ENCODE measurements at regions not wholly inside any gene's neighbourhood (a gene's known extent, or its start where the extent isn't known, plus 50 kb on each side); places are given as distances from the start of the nearest gene placed in this dataset.

- no peak overlapping the region for H2AK5ac ChIP-seq (ENCODE audit: low read depth, low read length)
- no peak overlapping the region for H2AFZ ChIP-seq (ENCODE audit: low read length)
- no peak overlapping the region for H2BK5ac ChIP-seq (ENCODE audit: low read length)
- no peak overlapping the region for H3K18ac ChIP-seq (ENCODE audit: low read length)
- H3K79me1 ChIP-seq (ENCODE audit: low read depth, low read length): no peaks in the 10 kb centered on the region
- H3K4me2 ChIP-seq (ENCODE audit: insufficient read depth, low read length, poor library complexity, severe bottlenecking): no peak overlapping the region
- no peaks in the 10 kb centered on the region for H3K9me3 ChIP-seq (replicated peaks in 1 of 2; ENCODE audit: control insufficient read depth in 2 of 2, insufficient read depth in 1 of 2, low read depth in 1 of 2, low read length in 2 of 2)
- H4K8ac ChIP-seq (ENCODE audit: low read depth, low read length): no peak overlapping the region
- no peak overlapping the region for H2BK12ac ChIP-seq (ENCODE audit: low read length)
- no peak overlapping the region for H3K27ac ChIP-seq (replicated peaks; ENCODE audit: low read length)
- H3K4ac ChIP-seq (ENCODE audit: low read length): no peak overlapping the region
- H4K91ac ChIP-seq (ENCODE audit: low read depth, low read length, poor library complexity): no peak overlapping the region
- H2BK15ac ChIP-seq (ENCODE audit: low read length): no peak overlapping the region
- no CpG with 5 or more reads among the region's 4 CpGs for WGBS, 2 donors (ENCODE audit: extremely low coverage in 2 of 2, insufficient read length in 2 of 2, insufficient replicate concordance in 1 of 2)
- no peak for DNase-seq (ENCODE audit: low spot score)
- H3K4me1 ChIP-seq (ENCODE audit: control insufficient read depth in 2 of 2, insufficient read depth in 1 of 2, low read depth in 1 of 2, low read length in 2 of 2): peaks cover 8 to 12% of the 10 kb centered on the region in 2 donors
- no peak overlapping the region for H2BK120ac ChIP-seq (ENCODE audit: low read depth, low read length)
- no peak overlapping the region for H3K4me3 ChIP-seq (ENCODE audit: low read length in 2 of 2)
- no peak overlapping the region for H3K9ac ChIP-seq (ENCODE audit: low read depth, low read length, poor library complexity)
- no peaks in the 10 kb centered on the region for H3K36me3 ChIP-seq (replicated peaks in 1 of 2; ENCODE audit: control insufficient read depth in 2 of 2, insufficient read depth in 2 of 2, low read length in 2 of 2)
- H3K14ac ChIP-seq (ENCODE audit: low read length): no peak overlapping the region
- H3K27me3 ChIP-seq (ENCODE audit: control insufficient read depth in 3 of 3, insufficient read depth in 3 of 3, low read depth in 1 of 3, low read length in 3 of 3): peaks cover 0 to 13% (median 0%) of the 10 kb centered on the region in 3 experiments
- no peak overlapping the region for H3K23ac ChIP-seq (ENCODE audit: low read depth, low read length, poor library complexity)
Measured at GRCh38 chrX:68931345-68931744, 102.5 kb downstream of the EFNB1 start.

DNA sequence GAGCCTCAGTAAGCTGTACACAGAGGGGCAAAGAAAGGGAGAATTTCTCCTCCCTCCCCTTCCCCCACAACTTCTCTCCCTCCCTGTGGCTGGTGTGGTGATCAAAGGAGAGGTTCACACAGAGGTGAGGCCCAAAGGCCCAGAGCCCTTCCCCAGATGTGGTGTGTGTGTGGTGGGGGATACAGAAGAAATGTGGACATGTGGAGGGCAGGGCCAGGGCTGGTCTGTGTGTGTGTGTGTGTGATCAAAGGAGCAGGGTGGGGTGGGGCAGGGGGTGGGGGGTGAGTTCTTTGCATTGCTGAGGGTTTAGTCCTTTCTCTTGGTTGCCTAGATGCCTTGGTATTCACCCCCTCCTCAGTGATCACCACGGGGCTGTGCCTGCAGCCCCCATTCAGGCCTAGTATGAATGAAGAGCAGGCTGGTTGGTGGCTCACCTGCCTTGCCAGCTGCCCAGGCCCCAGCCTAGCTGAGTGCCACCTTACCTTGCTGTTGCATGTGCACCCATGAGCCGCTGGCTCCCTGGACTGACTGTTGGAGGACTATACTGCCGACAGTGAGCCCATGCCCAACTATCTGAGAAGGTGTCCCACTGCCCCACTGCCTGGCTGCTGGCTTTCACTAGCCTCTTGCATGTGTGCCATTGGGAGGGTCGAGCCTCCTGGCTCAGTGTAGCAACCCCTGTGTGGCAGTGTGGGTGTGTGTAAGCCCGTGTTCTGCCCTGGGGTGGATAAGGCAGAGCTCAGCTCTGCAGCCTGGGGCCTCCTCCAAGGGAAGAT, 101.9 kb downstream of the EFNB1 start:
- Histone ChIP-seq H3K27ac (replicated peaks; ENCODE audit: low read length) (no peak overlapping the region), H3K14ac (ENCODE audit: low read length) (no peak overlapping the region), H2BK15ac (ENCODE audit: low read length) (no peak overlapping the region), H2AK5ac (ENCODE audit: low read depth, low read length) (no peak overlapping the region), H2BK5ac (ENCODE audit: low read length) (no peak overlapping the region), H2BK12ac (ENCODE audit: low read length) (no peak overlapping the region), H2AFZ (ENCODE audit: low read length) (no peak overlapping the region), H3K4me3 (ENCODE audit: low read length in 2 of 2) (no peak overlapping the region), H2BK120ac (ENCODE audit: low read depth, low read length) (no peak overlapping the region), H3K79me1 (ENCODE audit: low read depth, low read length) (no peaks in the 10 kb centered on the region), H4K8ac (ENCODE audit: low read depth, low read length) (no peak overlapping the region), H3K4me2 (ENCODE audit: insufficient read depth, low read length, poor library complexity, severe bottlenecking) (no peak overlapping the region), H3K4me1 (ENCODE audit: control insufficient read depth in 2 of 2, insufficient read depth in 1 of 2, low read depth in 1 of 2, low read length in 2 of 2) (peaks cover 7 to 9% of the 10 kb centered on the region in 2 donors), H3K36me3 (replicated peaks in 1 of 2; ENCODE audit: control insufficient read depth in 2 of 2, insufficient read depth in 2 of 2, low read length in 2 of 2) (no peaks in the 10 kb centered on the region), H3K18ac (ENCODE audit: low read length) (no peak overlapping the region), H3K27me3 (ENCODE audit: control insufficient read depth in 3 of 3, insufficient read depth in 3 of 3, low read depth in 1 of 3, low read length in 3 of 3) (peaks cover 0 to 13% (median 0%) of the 10 kb centered on the region in 3 experiments), H3K9me3 (replicated peaks in 1 of 2; ENCODE audit: control insufficient read depth in 2 of 2, insufficient read depth in 1 of 2, low read depth in 1 of 2, low read length in 2 of 2) (no peaks in the 10 kb centered on the region), H3K4ac (ENCODE audit: low read length) (no peak overlapping the region), H4K91ac (ENCODE audit: low read depth, low read length, poor library complexity) (no peak overlapping the region), H3K9ac (ENCODE audit: low read depth, low read length, poor library complexity) (no peak overlapping the region), H3K23ac (ENCODE audit: low read depth, low read length, poor library complexity) (no peak overlapping the region)
- DNase-seq (ENCODE audit: low spot score): no peak
- no CpG with 5 or more reads among the region's 5 CpGs for WGBS, 2 donors (ENCODE audit: extremely low coverage in 2 of 2, insufficient read length in 2 of 2, insufficient replicate concordance in 1 of 2)

DNA sequence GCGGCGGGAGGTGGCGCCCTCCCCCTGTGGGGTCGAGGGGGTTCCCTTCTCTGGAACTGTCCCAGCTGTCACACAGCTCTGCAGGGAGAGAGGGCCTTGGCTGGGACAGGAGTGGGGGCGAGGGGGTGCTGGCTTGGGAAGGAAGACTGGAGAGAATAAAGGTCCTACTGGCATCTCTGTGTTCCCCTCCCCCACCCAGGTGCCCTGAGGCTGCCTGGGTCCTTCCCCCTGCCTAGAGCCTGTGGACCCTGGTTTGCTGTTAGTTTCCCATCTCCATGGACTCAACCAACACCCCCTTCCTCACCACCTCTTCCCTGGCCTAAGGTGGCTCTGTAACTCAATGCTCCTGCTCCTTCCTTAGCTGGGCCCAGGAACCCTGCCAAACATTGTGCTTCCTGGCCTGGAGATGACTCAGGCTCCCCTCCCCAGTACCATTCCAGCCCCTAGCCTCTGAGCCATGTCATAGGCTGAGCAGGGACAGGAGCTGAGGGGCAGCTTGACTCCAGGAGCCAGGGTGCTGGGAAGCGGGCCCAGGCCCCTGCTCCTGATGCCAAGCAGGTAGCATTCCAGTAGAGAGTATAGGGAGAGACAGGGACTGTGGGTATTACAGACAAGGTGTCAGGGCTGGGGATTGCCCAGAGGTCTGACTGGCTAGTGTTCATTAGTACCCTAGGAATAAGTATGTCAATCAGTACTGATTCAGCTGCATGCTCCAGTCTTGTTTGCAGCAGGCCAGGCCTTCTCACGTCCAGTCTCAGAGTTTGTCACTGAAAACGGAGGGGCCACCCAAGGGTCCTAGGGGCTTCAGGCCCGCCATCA, 100.7 kb downstream of the EFNB1 start:
- no CpG with 5 or more reads among the region's 9 CpGs for WGBS, 2 donors (ENCODE audit: extremely low coverage in 2 of 2, insufficient read length in 2 of 2, insufficient replicate concordance in 1 of 2)
- no peak overlapping the region for H3K9ac ChIP-seq (ENCODE audit: low read depth, low read length, poor library complexity)
- no peak for DNase-seq (ENCODE audit: low spot score)

GRCh38 chrX:68928401-68928800, 99.6 kb downstream of the EFNB1 start:
- no peak overlapping the region for H3K18ac ChIP-seq (ENCODE audit: low read length)
- H2BK5ac ChIP-seq (ENCODE audit: low read length): no peak overlapping the region
- no peaks in the 10 kb centered on the region for H3K36me3 ChIP-seq (replicated peaks in 1 of 2; ENCODE audit: control insufficient read depth in 2 of 2, insufficient read depth in 2 of 2, low read length in 2 of 2)
- H4K8ac ChIP-seq (ENCODE audit: low read depth, low read length): no peak overlapping the region
- H3K27me3 ChIP-seq (ENCODE audit: control insufficient read depth in 3 of 3, insufficient read depth in 3 of 3, low read depth in 1 of 3, low read length in 3 of 3): peaks cover 0 to 13% (median 0%) of the 10 kb centered on the region in 3 experiments
- H3K4me1 ChIP-seq (ENCODE audit: control insufficient read depth in 2 of 2, insufficient read depth in 1 of 2, low read depth in 1 of 2, low read length in 2 of 2): peaks cover 7 to 9% of the 10 kb centered on the region in 2 donors
- no peak overlapping the region for H4K91ac ChIP-seq (ENCODE audit: low read depth, low read length, poor library complexity)
- H2AK5ac ChIP-seq (ENCODE audit: low read depth, low read length): no peak overlapping the region
- H3K23ac ChIP-seq (ENCODE audit: low read depth, low read length, poor library complexity): no peak overlapping the region
- H3K14ac ChIP-seq (ENCODE audit: low read length): no peak overlapping the region
- no peaks in the 10 kb centered on the region for H3K79me1 ChIP-seq (ENCODE audit: low read depth, low read length)
- H2BK120ac ChIP-seq (ENCODE audit: low read depth, low read length): no peak overlapping the region
- no peak overlapping the region for H2BK12ac ChIP-seq (ENCODE audit: low read length)
- H3K4me3 ChIP-seq (ENCODE audit: low read length in 2 of 2): no peak overlapping the region
- no peak overlapping the region for H3K4ac ChIP-seq (ENCODE audit: low read length)
- H3K9ac ChIP-seq (ENCODE audit: low read depth, low read length, poor library complexity): no peak overlapping the region
- H3K27ac ChIP-seq (replicated peaks; ENCODE audit: low read length): no peak overlapping the region
- no peak for DNase-seq (ENCODE audit: low spot score)
- no CpG with 5 or more reads among the region's 7 CpGs for WGBS, 2 donors (ENCODE audit: extremely low coverage in 2 of 2, insufficient read length in 2 of 2, insufficient replicate concordance in 1 of 2)
- H2BK15ac ChIP-seq (ENCODE audit: low read length): no peak overlapping the region
- H3K9me3 ChIP-seq (replicated peaks in 1 of 2; ENCODE audit: control insufficient read depth in 2 of 2, insufficient read depth in 1 of 2, low read depth in 1 of 2, low read length in 2 of 2): no peaks in the 10 kb centered on the region
- no peak overlapping the region for H2AFZ ChIP-seq (ENCODE audit: low read length)
- H3K4me2 ChIP-seq (ENCODE audit: insufficient read depth, low read length, poor library complexity, severe bottlenecking): no peak overlapping the region

More for the DNA sequence above, 100.7 kb downstream of the EFNB1 start:
- H2AK5ac ChIP-seq (ENCODE audit: low read depth, low read length): no peak overlapping the region
- no peak overlapping the region for H3K23ac ChIP-seq (ENCODE audit: low read depth, low read length, poor library complexity)
- no peak overlapping the region for H2AFZ ChIP-seq (ENCODE audit: low read length)
- no peak overlapping the region for H3K4me3 ChIP-seq (ENCODE audit: low read length in 2 of 2)
- H3K4me1 ChIP-seq (ENCODE audit: control insufficient read depth in 2 of 2, insufficient read depth in 1 of 2, low read depth in 1 of 2, low read length in 2 of 2): peaks cover 7 to 9% of the 10 kb centered on the region in 2 donors
- no peaks in the 10 kb centered on the region for H3K9me3 ChIP-seq (replicated peaks in 1 of 2; ENCODE audit: control insufficient read depth in 2 of 2, insufficient read depth in 1 of 2, low read depth in 1 of 2, low read length in 2 of 2)
- H3K4ac ChIP-seq (ENCODE audit: low read length): no peak overlapping the region
- peak overlapping the region; percentile 15 for H3K18ac ChIP-seq (ENCODE audit: low read length)
- no peaks in the 10 kb centered on the region for H3K79me1 ChIP-seq (ENCODE audit: low read depth, low read length)
- no peak overlapping the region for H3K14ac ChIP-seq (ENCODE audit: low read length)
- H3K27ac ChIP-seq (replicated peaks; ENCODE audit: low read length): no peak overlapping the region
- no peak overlapping the region for H2BK15ac ChIP-seq (ENCODE audit: low read length)
- H2BK12ac ChIP-seq (ENCODE audit: low read length): no peak overlapping the region
- no peak overlapping the region for H4K8ac ChIP-seq (ENCODE audit: low read depth, low read length)
- H4K91ac ChIP-seq (ENCODE audit: low read depth, low read length, poor library complexity): no peak overlapping the region
- H3K36me3 ChIP-seq (replicated peaks in 1 of 2; ENCODE audit: control insufficient read depth in 2 of 2, insufficient read depth in 2 of 2, low read length in 2 of 2): no peaks in the 10 kb centered on the region
- no peak overlapping the region for H2BK5ac ChIP-seq (ENCODE audit: low read length)
- H2BK120ac ChIP-seq (ENCODE audit: low read depth, low read length): no peak overlapping the region
- H3K4me2 ChIP-seq (ENCODE audit: insufficient read depth, low read length, poor library complexity, severe bottlenecking): no peak overlapping the region
- peaks cover 0 to 13% (median 0%) of the 10 kb centered on the region in 3 experiments for H3K27me3 ChIP-seq (ENCODE audit: control insufficient read depth in 3 of 3, insufficient read depth in 3 of 3, low read depth in 1 of 3, low read length in 3 of 3)

Measured in neuronal stem cell (in vitro differentiated cells).